HG02938 (cell line): ENCODE measurements at regions not wholly inside any gene's neighbourhood (a gene's known extent, or its start where the extent isn't known, plus 50 kb on each side); places are given as distances from the start of the nearest gene placed in this dataset.

Experiments
- ATAC-seq: cut with Tn5 transposase; IDR thresholded peaks from one replicate; pipeline ENCODE4 v1.9.1; 2021; ENCODE audit warnings: mild to moderate bottlenecking, moderate library complexity; ENCODE audit not compliant: unreplicated experiment

DNA sequence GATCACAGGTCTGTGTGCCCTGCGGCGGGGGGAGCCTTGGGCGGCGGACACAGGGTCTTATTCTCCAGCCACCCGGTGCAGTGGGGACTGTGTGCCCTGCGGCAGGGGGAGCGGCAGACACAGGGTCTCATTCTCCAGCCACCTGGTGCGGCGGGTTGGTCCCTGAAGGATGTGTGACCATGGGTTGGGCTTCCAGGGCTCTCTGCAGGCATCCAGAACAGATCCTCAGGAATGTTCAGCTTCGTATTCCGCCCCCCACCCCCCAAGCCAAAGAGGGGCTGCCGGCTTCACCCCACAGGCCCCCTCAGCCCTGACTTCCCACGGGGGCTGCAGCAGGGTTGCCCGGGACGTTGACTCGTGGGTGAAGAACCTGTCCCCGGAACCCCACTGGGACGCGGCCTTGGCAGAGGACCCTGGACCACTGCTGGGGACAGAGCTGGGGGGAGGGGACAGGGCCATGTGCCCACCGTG lies 154.5 kb upstream of the PPP2R2D start:
- no peak for ATAC-seq

DNA sequence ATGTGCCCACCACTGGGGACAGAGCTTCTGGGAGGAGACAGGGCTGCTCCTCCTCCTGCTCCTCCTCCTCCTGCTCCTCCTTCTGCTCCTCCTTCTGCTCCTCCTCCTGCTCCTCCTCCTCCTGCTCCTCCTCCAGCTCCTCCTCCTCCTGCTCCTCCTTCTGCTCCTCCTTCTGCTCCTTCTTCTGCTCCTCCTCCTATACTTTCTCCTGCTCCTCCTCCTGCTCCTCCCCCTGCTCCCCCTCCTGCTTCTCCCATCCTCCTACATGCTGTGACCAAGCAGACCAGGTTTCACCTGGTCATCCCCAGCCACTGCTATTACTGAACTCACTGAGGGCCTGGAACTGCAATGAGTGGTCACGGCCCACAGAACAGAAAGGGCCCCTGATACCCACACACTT lies 154.0 kb upstream of the PPP2R2D start:
- no peak for ATAC-seq

DNA sequence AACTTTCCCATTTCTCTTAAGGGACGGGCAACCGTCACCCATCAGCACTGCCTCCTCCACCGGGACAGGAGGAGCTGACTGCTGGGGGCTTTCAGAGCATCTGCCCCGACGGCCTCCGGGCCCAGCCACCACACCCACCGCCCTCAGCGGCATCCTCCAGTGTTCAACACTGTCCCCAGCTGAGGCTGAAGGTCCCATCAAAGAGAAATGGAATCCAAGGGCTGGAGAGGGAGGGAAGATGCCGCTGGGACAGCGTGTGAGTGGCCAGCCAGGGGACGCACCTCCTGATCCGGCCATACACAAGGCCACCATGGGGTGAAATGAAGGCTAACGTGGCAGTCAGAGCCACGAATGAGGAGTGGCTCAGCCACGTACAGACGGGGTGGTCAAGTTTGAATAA lies 153.6 kb upstream of the PPP2R2D start:
- ATAC-seq: no peak

GRCh38 chr10:131747791-131748190 lies 153.0 kb upstream of the PPP2R2D start:
- no peak for ATAC-seq

DNA sequence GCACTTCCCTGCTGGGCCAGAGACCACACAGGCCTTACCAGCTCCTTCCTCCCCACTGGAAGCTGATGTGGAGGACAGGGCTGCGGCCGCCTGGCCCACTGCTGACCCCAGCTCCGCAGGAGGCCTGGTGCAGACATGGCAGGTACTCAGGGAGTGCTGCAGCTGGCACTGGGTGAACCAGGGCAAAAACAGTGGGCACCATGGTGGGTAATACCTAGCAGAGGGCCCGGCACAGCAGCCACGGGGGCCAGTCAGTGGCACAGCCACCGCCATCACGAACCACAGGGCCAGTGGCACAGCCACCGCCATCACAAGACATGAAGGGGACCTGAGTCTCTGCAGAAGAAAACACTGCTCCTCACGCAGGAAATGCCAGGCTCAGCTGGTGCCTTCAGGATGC lies 152.6 kb upstream of the PPP2R2D start:
- ATAC-seq: no peak

DNA sequence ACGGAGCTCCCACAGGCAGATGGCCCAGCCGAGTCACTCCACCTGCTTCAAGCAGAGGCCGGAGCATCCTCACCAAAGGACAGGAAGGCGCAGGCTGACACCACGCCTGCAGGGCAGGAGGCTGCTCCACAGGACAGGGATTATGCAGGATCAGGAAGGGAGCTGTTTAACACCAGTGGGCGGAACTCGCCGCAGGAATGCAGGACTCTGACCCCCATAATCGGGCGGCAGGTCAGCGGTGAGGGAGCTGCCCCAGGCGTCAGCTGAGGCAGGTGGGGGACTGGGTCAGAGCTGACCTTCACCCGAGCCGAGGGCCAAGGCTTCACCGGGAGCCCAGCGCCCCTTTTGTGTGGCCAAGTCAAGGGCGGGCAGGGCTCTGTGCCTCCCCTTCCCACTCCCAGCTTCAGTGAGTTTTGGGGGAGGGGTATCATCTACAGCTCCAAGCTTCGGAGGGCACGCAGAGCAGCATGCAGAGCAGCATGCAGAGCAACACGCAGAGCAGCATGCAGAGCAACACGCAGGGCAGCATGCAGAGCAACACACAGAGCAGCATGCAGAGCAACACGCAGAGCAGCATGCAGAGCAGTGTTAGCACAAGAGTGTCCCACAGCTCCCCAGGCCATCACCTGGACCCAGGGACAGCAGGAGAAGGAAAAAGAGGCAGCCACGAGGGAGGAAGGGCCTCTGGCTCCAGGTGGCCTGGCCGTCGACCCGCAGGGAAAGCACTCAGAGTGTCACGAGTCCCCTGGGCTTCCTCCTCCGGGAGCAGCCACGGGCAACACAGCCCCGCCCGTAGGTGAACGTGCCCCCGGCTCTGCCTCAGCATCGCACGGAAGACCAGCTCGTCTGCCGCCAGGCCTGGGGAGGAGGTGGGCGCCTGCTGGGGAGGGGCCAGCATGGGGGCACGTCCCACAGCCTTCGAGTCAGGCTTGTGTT lies 151.7 kb upstream of the PPP2R2D start:
- ATAC-seq: no peak

DNA sequence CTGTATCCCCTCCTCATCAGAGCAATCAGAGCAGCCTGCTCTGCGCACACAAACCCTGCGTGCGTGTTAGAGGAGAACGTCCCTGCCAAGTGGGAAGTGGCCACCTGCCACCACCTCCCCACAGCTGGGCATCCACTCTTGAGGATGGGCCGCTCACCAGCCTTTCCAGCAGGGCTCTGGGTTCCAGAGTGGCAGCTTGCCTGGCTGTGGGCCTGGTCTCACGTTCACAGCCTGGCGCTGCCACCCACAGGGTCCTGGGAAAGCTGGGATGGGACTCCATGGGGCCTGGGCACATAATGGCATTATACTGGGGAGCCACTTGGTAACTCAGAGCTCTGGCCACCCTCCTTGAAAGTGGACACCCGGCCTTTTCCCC lies 151.1 kb upstream of the PPP2R2D start:
- ATAC-seq: no peak

DNA sequence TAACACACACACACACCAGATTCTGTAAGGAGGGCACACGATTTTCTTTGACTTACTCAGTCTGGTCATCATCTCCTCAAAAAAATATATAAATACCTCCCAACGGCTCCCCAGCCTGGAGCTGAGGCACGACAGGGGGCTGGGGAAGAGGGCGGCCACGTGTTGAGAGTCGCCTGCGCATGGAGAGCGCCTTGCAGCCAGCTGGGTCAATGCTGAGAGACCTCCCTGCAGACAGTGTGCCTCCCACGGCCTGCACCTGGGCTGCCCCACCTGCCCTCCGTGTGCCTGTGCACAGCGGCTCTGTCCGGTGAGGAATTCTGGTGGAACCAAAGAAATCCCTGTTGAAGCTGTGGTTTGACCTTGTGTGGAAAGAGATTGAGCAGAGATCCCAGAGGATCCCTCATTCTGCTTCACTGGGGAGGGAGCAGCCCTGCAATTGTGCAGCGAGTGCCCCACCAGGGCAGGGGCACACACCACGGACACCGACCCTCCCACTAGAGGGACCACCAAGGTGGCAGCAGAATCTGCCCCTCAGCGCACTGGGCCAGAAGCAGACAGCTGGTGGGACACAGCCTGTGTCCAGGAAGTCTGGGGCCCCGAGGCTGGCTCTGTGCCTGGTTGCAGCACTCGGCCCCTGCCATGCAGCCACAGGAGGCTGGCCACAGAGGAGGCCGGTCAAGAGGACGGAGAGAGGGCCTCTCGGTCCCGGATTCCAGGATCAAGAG lies 150.5 kb upstream of the PPP2R2D start:
- ATAC-seq: no peak

- ATAC-seq: no peak
These were observed 149.6 kb upstream of the PPP2R2D start for GRCh38 chr10:131750973-131751826.

DNA sequence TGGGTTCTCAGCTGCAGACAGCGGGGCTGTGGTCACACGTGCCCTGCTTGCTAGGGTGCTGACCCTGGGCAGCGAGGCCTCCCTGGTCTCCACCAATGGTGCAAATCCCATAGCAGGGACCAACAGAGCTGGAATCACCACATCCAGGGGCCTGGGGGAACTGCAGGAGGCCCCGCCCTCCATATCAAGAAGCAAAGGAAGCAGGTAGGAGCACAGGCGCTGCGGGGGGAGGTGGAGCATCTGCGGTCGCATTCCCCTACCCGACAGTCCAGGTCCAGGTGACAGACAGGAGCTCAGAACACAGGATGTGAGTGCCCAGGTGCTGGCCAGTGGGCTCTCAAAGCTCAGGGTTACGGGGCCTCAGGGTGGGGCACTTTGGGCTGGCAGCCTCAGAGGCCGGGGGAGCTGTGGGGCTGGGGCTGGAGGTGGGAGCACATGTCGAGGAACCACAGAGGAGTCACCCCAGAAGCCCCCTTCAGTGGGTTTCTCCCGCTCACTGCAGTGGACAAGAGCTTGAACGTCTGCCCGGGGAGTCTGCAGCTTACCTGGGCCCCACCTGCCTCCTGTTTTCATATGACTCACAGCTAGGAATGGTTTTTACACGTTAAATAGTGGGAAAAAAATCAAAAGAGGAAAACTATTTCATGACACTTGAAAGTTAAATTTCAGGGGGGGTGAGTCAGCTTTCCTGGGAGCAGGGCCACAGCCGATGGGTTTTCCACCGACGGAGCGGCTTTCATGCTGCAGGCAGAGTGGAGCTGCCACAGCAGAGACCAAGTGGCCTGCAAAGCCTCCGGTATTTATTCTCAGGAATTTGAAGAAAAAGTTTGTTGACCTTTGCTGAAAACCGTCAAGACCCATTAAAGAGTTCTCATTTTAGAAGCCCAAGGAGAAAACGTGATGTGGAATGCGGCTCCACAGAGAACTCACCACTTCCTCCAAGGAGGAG lies 148.7 kb upstream of the PPP2R2D start:
- no peak for ATAC-seq

- no peak for ATAC-seq
These were observed 147.5 kb upstream of the PPP2R2D start for GRCh38 chr10:131753336-131753735.

- no peak for ATAC-seq
These were observed 145.6 kb upstream of the PPP2R2D start for GRCh38 chr10:131755200-131755599.

GRCh38 chr10:131757285-131758058 lies 143.3 kb upstream of the PPP2R2D start:
- ATAC-seq: no peak

- no peak for ATAC-seq
These were observed 142.5 kb upstream of the PPP2R2D start for GRCh38 chr10:131758062-131758938.

DNA sequence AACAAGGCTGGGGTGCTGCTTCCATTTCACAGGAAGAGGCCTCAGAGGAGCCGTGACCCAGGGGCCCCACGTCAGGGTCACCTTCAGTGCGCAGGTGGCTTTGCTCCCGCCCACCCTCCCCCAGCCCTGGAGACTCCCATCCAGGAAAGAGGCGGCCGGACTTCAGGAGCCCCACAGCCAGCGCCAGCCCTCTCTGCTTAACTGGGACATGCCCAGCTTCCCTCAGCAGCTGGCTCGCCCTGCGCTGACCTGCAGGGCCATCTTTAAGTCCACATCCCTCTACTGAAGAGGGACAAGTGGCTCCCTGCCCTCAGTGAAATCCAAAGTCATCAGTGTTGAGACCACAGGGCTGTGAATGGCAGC lies 141.9 kb upstream of the PPP2R2D start:
- ATAC-seq: no peak

DNA sequence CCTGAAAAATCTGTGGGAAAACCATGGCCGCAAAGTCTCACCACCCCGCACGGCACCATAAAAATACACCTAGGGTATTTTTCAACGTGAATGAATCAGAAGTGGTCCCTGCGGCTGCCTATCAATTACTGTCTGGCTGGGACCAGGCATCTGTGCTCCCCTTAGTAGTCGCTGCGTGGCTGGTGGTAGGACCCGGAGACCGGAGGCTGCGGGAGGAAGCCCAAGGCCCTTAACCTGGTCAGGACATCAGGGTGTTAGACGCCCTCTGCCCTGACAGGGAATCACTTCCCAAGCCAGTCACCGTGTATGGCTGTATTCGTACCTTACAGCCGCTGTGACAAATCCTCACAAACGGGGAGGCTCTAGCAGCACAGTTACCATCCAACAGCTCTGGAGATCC lies 141.5 kb upstream of the PPP2R2D start:
- no peak for ATAC-seq

DNA sequence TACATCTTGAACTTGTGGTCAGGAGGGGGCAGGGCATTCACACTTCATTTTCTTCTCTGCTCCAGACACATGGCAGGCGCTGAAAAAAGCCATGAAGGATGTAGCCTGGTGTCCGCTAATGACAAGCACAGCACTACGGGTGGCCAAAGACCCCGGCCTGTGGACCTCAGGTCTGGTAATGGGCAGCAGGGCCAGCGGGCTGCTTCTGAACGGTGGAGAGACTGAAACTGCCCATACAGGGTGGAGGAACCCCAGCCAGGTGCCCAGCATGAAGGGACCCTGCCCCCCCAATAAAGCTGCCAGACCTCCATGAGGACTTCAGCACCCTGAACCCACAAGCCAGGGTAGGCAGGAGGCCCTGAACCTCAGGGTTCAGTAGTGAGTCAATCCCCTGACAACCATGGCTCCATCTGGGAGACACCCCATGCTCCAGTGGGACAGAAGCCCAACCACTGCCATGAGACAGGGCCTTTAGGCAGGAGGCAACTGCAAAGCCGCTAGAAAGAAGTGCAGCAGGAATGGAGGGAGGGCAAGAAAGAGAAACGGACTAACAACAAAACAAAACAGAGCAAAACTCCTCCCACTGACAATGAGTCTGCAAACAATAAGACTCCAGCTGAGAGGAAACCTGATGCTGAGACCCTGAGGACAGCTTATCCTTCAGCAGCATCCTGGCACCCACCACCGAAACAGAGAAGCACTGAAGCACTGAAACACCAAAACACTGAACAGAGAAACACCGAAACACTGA lies 140.2 kb upstream of the PPP2R2D start:
- no peak for ATAC-seq
